GOT3 (cell line): ENCODE measurements at regions not wholly inside any gene's neighbourhood (a gene's known extent, or its start where the extent isn't known, plus 50 kb on each side); places are given as distances from the start of the nearest gene placed in this dataset.

Experiments
- DNase-seq: peaks from one replicate; lab custom pipeline; 2025; ENCODE audit warnings: mixed read lengths; lab: John Stamatoyannopoulos, UW

DNA sequence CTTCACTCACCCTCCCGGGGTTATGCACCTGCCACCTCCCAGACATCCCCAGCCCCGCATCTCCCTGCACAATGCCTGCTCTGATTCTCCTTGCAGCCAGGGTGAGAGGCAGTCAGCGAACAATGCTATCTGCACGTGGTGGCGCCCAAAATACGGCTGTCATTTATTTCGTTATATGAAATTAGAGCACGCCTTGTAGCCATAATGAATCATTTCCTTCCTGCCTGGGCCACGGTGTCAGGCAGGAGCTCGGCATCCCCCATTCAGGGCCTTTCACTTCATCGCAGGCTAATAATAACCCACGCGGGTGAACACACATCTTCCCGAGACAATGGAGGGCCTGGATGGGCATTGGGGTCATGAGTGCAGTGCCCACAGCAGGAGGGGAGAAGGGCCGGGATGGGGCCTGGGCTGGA is 143.8 kb upstream of the ZNF507 start:
- DNase-seq: no peak

DNA sequence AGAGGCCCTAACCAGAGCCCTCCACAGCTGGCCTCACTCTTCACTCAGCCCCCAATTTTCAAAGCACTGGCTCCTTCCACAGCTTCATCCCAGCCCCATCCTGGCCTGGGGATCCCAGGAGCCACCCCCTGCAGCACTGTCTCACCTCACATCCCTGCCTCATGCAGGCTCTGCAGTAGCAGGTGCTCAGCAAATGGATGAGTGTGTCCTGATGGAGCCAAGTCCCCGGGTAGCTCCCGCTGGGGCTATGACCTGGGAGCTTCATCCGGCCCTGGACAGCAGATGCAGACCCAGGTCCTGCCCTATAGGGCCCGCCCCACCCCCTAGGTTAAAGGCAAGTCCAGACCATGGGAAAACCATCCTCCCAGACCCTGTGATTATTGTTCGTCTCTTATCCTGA is 143.2 kb upstream of the ZNF507 start:
- no peak for DNase-seq

DNA sequence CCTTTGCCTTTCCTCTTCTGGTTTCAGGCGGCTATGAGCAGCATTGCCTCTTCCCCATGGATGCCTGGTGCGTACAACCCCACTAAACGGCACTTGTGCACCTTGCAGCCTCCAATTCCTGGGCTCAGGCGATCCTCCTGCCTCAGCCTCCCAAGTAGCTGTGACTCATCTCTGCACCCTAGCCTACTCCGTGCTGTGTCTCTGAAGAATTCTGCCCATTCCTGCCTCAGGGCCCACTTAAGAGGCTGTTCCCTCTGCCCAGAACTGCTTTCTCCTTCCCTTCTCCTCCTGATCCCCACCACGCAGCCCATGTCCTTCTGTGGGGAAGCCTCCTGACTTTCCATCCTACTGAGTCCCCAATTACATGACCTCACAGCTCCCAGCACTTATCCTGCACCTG is 142.2 kb upstream of the ZNF507 start:
- DNase-seq: no peak

DNA sequence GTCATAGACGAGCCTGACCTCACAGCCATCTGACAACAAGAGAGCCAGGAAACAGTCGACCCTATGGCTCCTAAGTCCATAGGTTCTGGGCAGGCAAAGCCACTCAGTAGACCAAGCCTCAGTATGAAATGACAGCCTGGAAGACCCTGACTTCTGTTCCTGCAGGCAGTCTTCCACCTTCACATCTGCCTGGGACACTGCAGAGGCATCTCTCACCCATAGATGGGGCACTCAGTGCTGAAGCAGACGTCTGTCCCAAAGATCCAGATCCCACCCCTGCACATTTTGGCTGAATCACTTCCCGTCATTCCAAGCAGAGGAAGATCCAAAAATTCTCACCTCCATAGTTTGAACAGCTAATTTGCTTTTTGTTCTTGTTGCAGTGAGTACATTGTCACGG is 139.3 kb upstream of the ZNF507 start:
- no peak for DNase-seq

DNA sequence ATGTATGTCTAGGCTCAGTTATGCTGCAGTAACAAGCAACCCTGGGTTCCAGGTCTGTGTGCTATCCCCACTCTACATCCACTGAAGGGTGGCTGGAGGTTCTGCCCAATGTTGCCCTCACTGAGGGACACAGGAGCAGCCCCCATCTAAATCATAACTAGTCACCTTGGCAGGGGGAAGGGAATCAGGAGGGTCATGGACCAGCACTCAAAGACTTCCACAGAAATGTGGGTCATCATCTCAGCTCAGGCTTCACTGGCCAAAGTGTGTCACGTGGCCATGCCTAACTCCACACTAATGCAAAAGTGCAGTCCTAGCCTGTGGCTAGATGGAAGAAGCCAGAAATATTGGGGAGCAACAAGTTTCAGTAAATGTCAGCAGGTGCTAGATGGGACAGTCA is 137.3 kb upstream of the ZNF507 start:
- DNase-seq: no peak

DNA sequence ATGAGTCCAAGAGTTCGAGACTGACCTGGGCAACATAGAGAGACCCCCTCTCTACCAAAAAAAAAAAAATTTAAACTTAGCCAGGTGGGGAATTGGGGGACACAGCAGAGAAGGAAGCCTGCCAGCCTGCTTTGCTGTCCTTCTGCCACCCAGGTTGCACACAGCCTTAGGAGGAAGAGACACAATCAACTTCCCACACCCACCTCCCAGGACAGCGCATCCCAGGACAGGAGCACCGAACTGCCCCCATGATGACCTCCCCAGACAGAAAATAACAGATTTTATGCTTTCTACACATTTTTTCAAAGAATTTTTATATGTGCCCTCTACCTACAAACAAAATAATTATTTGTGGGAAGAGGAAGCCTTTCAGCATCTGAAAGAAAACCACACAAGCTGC is 126.0 kb upstream of the ZNF507 start:
- DNase-seq: no peak

DNA sequence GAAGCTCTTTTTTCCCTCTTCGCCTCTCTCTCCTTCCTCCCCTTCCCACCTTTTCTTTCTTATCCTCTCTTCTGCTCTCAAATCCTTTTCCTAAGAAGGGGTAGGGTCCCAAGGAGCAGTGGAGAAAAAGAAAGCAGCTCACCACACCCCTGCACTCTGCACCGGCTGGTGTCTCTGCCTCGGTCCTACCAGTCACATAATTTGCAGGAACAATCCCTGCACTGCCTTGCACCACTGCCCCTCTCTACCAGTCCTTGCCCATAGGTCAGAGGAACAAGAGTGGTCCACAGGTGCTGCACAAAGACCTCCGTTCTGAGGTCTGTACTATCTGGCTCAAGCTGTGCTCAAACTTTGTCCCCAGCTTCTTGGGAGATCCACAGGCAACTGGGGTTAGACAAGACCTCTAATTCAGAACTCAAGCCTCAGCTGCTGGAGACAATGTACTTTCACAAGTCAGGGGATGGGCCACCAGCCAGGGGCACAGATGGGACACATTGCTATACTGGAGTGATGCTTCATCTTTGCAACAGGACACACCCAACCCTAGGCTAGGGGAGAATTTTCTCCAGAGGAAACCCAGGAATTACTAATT is 125.4 kb upstream of the ZNF507 start:
- DNase-seq: no peak

DNA sequence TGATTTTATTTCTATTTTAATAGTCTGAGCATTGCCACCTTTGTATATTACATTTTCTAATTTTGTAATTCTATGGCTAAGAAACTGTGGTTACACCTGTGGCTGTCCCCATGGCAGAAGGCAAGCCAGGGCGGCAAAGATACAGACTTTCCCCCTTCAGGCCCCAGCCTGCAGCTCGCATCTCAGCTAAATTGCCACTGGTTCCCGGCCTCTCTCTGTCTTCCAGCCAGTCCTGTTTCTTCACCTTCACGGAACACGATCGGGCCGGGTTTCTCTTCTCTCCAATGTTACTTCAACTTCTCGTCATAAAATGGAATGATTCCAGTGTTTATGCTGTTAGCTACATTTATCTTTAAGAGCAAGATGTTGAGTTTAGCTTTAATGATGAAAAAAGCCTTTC is 124.5 kb upstream of the ZNF507 start:
- DNase-seq: no peak

DNA sequence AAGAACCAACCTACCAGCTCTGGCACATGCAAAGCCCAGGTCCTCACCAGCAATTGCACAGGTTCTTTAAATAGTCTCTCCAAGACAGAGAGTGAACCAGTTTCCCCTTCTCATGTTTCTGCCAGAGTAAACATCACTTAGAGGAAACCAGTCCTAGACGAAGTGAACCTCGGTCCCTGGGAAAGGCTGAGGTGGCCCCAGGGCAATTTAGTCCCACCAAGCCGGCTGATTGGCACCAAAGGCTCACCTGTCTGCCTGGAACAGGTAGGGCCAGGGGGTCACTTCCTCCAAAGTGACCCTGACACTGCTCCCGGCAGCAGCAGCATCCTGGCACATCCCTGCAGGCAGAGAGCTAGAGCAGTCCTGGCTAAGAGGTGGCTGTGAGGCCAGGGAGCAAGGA is 122.9 kb upstream of the ZNF507 start:
- no peak for DNase-seq

DNA sequence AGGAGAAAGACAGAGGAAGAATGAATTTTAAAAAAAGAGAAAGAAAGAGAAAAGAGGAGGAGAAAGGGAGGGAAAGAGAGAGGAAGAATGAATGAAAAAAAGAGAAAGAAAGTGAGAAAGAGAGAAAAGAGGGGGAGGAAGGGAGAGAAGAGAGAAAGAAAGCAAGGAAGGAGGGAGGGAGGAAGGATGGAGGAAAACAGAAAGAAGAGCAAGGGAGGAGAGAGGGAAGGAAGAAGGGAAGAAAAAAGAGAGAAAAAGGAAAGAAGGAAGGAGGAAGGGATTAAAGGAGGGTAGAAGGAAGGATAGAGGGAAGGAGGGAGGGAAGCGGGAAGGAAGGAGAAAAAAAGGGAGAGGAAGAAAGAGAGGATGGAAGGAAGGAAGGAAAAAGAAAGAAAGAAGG is 122.3 kb upstream of the ZNF507 start:
- no peak for DNase-seq

DNA sequence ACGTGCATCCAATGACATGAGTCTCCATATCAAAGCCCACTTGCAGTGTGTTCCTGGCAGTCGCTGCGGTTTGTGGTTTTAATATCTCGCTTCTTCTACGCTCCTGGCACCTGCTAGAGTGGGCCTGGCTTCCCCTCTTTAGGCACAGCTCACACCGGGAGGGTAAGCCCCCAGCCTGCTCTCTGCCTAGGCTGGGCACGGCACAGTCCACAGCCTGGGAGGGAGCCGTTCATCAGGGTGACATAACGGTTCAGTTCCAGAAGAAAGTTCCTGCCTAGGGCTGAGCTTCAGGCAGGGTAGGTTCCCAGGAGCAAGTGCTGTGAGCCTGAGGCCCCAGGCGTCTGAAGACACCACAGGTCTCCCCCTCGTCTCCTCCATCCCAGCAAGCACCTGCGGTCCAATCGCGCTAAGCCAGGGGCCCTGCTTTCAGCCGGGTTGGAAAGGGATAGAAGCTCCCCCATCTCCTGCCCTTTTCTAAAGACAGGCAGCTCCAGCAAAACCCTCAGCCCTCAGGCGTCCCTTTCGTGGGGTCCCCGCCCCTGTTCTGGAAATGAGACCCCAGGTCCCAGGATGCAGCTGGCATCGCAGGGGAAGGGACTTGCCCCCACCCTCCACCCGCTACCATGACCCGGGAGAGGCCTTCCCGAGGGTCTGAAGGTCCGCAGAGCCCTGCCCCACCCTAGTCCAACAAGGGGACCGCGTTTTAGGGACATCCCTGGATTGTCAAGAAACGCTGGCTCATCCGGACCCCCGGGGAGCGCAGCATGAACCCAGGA is 121.6 kb upstream of the ZNF507 start:
- no peak for DNase-seq

DNA sequence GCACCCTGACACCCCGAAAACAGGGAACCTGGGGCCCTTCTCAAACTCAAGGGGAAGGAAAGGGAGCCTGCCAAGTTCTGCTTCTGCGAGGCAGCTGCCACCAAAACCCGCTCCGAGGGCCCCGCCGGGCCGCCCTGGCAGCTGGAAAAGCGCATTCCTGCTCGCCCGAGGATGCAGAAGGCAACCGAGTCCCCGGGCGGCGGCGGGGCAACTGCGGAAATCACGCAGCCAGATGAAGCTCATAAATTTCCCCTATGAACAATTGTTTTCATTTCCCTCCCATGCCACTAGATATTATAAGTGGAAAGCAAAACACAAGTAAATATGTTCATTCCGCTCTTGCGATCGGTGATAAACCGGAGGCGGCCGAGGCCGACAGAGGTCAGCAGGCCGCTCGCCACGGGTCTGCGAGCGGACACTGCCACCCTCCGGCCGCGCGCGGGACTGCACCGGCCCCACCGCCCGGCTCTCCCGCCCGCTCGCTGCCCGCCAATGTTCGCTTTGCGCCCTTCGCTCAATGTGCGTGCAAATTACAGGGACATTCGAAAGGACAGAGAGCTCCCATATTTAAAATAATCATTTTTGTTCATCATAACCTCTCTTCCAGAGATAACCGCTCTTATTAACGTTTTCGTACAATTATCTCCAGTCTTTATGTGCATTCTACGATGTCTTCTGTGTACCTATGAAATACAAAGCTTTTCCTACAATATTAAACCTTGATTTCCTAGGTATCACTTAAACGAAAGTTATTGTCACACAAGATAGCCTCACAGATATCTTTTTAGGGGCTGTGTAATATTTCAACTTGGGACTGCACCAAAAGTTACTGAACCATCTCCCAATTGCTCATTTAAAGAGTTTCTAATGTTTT is 120.8 kb upstream of the ZNF507 start:
- DNase-seq: no peak

DNA sequence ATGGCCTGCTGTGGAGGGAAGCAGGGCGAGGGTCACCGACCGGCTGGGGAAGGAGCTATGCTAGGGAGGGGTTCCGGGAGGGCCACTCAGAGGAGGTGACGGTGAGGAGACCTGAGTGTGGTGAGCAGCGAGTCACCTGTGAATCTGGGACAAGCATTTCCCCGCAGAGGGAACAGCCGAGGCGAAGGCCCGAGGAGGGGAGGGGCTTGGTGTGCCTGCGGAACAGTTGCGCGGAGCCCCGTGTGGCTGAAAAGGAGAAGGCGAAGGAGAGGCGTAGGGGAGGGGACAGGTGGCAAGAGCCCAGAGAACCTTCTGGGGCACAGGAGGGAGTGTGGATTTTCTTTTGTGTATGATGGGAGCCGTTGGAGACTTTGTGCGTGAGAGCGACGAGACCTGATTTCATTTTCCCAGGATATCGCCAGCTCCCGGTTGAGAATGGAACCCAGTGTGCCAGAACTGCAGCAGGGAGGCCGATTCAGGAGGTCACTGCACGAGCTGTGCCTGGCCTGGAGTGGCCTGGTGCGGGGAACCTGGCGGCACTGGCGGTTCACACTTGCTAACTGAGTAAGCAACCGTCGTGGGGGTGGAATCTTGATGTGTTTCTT is 117.7 kb upstream of the ZNF507 start:
- DNase-seq: no peak

DNA sequence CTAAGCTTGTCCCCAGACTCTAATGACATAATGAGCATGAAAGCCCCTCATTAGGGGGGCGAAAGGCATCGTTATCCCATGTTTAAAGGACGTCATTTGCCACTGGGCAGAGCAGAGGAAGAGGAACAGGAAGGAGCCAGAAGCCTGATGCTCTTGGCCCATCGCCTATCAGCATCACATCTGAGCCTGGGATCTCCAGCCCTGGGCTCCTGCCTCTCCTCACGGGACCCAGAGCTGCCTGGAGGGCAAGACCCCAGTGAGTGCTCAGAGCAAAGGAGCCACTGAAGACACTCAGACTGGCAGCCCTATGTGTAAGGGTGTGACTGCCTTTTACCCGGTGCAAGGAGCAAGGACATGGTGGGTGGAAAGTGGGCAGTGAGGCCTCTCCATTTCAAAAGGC is 115.0 kb upstream of the ZNF507 start:
- no peak for DNase-seq

DNA sequence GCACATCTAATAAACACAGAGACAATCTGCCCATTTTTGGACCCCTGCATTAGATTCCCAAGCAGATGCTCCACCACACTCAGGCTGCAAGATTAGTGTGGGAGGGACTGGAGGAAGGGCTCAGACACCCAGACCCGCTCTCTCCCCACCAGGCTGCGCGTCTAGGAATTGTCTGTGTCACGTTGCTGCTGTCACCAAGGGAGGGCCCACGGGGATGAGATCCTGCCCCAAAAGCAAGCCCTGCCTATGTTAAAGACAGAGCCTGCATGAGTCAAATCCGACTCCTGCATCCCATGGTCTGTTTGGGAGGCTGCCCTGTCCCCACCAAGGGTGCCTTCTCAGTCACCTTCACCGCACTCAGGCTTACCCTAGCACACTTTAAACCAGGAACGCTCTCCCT is 114.4 kb upstream of the ZNF507 start:
- DNase-seq: no peak

DNA sequence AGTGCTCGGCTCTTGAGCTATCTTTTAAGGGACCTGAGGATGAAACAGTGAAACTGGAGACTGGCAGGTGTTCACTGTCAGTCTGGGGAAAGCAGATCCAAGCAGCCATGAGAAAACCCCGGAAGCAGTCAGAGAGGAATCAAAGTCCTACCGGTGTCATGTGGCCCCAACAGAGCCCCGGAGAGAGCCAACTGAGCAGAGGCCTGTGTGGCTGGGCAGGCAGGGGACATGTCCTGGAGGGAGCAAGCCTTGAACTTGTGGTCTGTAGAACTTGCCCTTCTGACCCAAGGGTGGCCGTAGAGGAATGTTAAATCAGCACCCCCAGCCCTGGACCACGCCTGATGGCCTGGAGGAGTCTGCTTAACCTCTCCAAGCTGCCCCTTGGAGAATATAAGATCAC is 113.7 kb upstream of the ZNF507 start:
- DNase-seq: no peak

DNA sequence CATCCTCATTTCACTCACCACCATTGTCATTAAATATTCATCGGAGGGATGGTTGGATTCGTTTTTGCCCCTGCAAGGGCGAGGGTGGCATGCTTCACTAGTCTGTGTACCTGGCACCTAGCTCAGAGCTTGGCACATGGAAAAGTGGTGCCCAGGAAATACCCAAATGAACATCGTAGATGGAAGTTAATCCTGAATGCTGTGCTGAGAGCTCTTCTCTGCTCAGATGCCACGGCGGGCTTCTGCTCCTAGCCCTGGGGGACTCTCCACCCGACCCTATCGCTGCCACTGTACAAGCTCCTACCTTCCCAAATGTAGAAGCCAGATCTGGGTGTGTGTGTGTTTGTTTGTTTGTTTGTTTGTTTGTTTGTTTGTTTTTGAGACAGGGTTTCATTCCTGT is 113.0 kb upstream of the ZNF507 start:
- DNase-seq: no peak

DNA sequence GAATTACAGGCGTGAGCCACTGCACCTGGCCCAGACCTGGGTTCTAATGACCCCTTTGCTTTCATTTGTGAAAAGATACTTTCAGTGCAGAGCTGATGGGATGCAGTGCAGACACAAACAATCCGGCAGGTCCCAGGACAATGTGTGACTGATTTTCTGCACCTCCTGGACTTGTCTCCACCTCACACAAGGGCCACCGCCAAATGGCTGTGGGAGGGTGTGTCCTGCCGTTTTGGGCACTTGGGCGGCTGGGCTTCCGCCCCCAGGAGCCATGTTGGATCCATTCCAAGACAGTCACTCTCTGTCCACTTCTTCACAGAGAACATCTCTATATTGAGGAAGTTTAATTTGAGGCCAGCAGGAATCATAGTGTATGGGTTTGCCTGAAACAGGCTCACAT is 112.3 kb upstream of the ZNF507 start:
- DNase-seq: no peak

DNA sequence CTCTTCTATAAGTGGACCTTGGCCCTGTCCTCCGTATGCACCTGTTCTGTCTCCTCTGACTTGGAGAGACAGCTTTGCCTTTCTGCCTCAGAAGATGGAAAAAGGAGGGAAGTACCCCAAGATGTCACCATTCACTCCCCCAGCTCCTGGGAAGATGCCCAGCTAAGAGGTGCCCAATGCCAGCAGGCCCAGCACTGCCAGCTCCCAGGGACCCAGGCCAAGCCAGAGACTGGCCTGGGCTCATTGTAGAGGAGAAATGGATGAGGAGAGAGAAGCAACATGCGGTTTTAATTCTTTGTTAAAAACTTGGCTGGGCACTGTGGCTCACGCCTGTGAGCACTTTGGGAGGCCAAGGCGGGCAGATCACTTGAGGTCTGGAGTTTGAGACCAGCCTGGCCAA is 111.5 kb upstream of the ZNF507 start:
- no peak for DNase-seq

DNA sequence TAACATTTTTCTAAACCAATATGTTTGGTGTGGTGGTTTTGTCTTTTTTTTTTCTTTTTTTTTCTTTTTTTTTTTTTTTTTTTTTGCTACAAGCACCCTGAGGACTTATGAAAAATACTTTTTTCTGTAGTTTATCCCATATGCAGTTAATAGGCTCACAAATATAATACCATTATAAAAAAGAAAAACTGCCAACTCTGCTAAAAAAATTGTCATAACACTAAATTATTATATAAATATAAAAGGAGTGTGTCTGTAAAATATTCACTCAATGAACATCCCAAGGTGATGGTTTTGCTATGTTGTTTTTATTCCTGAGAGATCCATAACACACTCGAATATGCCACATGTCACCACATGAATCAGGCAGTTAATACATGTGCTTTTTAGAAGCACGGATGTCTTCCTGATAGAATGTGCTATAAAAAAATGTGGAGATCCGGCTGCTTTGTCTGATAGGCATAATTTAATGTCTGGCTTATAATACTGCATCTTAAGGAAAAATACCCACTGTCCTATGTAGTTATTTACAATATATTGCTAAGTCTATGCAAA is 110.7 kb upstream of the ZNF507 start:
- no peak for DNase-seq

DNA sequence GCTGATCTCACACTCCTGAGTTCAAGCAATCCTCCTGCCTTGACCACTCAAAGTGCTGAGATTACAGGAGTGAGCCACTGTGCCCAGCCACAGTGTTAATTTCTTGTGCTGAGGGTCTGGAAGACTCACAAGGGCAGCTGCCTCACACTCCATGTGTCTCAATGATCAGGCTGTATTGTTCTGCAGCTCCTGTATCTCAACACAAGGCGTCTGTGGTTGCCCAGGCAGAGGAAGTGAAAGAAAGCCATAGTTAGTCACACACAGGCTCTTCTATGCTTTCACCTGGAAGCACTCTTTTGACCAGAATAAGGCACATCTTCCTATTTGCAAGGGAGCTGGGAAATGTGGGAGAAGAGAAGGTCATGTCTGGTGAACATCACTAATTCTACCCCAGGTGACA is 107.3 kb upstream of the ZNF507 start:
- no peak for DNase-seq

DNA sequence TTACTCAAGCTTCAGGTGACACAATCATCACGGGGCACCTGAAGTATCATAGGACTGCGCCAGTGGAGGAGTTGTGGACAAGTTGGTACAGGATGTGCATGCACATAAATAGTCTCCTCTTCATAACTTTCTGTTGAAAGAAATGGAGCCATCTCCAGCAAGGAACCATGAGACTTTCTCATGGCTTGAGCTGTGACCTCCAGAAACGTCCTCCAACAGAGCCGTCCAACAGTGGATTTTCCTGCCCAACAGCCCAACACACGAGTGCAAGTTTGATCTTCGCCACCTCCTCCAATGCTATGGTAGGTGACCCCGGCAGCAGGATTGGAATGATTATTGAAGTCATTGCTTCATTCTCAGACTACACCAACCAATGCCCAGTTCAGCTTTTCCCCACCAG is 105.1 kb upstream of the ZNF507 start:
- no peak for DNase-seq
